ENCODE measurements at regions not wholly inside any gene's neighbourhood (a gene's known extent, or its start where the extent isn't known, plus 50 kb on each side); places are given as distances from the start of the nearest gene placed in this dataset.
"Not testable (repeated sequence)": the region's sequence is repeated elsewhere in the genome, so short reads cannot be mapped to it uniquely, and the experiment has no call there.

- H3K9me2 ChIP-seq (ENCODE audit: low read depth, low read length): no peaks in the 10 kb centered on the region
- TF ChIP-seq, protein P1, sequence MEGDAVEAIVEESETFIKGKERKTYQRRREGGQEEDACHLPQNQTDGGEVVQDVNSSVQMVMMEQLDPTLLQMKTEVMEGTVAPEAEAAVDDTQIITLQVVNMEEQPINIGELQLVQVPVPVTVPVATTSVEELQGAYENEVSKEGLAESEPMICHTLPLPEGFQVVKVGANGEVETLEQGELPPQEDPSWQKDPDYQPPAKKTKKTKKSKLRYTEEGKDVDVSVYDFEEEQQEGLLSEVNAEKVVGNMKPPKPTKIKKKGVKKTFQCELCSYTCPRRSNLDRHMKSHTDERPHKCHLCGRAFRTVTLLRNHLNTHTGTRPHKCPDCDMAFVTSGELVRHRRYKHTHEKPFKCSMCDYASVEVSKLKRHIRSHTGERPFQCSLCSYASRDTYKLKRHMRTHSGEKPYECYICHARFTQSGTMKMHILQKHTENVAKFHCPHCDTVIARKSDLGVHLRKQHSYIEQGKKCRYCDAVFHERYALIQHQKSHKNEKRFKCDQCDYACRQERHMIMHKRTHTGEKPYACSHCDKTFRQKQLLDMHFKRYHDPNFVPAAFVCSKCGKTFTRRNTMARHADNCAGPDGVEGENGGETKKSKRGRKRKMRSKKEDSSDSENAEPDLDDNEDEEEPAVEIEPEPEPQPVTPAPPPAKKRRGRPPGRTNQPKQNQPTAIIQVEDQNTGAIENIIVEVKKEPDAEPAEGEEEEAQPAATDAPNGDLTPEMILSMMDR (IDR thresholded peaks at IDR 0.05; ENCODE audit: low read length): no peak
- TF ChIP-seq EZH2 (IDR thresholded peaks at IDR 0.05; ENCODE audit: borderline replicate concordance, low read length): no peak
- no peak overlapping the region for H3K9ac ChIP-seq (ENCODE audit: low read length)
- H3K27ac ChIP-seq (ENCODE audit: low read depth, low read length, poor library complexity, severe bottlenecking): no peak overlapping the region
- H3K4me2 ChIP-seq (ENCODE audit: low read length): no peak overlapping the region
- no peak overlapping the region for H2AFZ ChIP-seq (ENCODE audit: low read length)
- no peaks in the 10 kb centered on the region for H3K4me1 ChIP-seq (ENCODE audit: insufficient read depth, low read length, severe bottlenecking)
- no peaks in the 10 kb centered on the region for H3K36me3 ChIP-seq (ENCODE audit: insufficient read depth, low read length)
- H4K20me1 ChIP-seq (ENCODE audit: insufficient read depth, low read length): no peaks in the 10 kb centered on the region
- H3K4me3 ChIP-seq (ENCODE audit: low read depth, low read length, poor library complexity, severe bottlenecking): no peak overlapping the region
- H3K79me2 ChIP-seq (ENCODE audit: insufficient read depth, low read length): no peaks in the 10 kb centered on the region
- no peaks in the 10 kb centered on the region for H3K9me3 ChIP-seq (ENCODE audit: low read length)
- H3F3A ChIP-seq (ENCODE audit: insufficient read depth, low read length): no peaks in the 10 kb centered on the region
- no peaks in the 10 kb centered on the region for H3K27me3 ChIP-seq (ENCODE audit: insufficient read depth, low read length)
Observed at GRCh38 chr13:97885641-97886040, 67.8 kb upstream of the IPO5 start.

DNA sequence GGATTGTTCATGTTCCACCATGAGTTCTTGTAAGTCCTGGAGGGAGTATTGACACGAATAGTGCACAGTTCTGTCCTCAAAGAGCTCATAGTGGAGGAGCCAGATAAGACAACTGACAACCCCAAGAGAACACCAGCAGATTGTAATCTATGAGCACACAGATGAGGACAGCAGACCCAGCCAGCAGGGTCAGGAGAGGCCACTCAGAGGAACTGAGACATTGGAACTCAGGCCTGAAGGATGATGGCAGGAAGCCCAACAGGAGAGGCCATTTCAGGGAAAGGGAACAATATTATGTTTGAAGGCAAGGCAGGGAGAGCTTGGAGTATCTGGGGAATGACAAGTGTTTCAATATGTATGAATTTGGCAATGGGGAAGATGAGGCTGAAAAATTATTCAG, 63.7 kb upstream of the IPO5 start:
- Histone ChIP-seq H3K27me3 (ENCODE audit: insufficient read depth, low read length) (no peaks in the 10 kb centered on the region), H3K4me2 (ENCODE audit: low read length) (no peak overlapping the region), H3K4me1 (ENCODE audit: insufficient read depth, low read length, severe bottlenecking) (no peaks in the 10 kb centered on the region), H4K20me1 (ENCODE audit: insufficient read depth, low read length) (no peaks in the 10 kb centered on the region), H3K79me2 (ENCODE audit: insufficient read depth, low read length) (no peaks in the 10 kb centered on the region), H2AFZ (ENCODE audit: low read length) (no peak overlapping the region), H3K9me3 (ENCODE audit: low read length) (peaks cover 3% of the 10 kb centered on the region; the same call in 1 of the 2 replicates), H3K4me3 (ENCODE audit: low read depth, low read length, poor library complexity, severe bottlenecking) (no peak overlapping the region), H3F3A (ENCODE audit: insufficient read depth, low read length) (no peaks in the 10 kb centered on the region), H3K27ac (ENCODE audit: low read depth, low read length, poor library complexity, severe bottlenecking) (no peak overlapping the region), H3K36me3 (ENCODE audit: insufficient read depth, low read length) (no peaks in the 10 kb centered on the region), H3K9ac (ENCODE audit: low read length) (no peak overlapping the region), H3K9me2 (ENCODE audit: low read depth, low read length) (no peaks in the 10 kb centered on the region)
- no peak for TF ChIP-seq EZH2 (IDR thresholded peaks at IDR 0.05; ENCODE audit: borderline replicate concordance, low read length)
- TF ChIP-seq, protein P1 (IDR thresholded peaks at IDR 0.05; ENCODE audit: low read length): no peak

DNA sequence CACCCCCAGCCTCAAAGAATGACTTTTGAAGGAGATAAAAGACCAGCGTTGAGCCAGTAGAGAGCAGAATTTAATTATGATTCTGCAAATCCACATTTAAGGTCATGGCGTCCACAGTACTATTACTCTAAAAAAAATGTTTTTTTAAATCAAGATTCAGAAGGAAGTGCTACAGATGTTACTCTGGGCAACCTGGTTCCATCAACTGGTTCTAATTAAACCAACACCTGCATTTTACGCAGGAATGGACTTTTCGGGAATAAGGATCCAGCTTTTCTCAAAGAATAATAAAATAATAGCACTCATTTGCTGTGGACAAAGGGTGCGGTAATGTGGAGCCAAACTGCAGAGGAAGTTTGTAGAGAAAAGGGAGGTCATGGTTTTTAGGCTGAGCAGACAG, 62.9 kb upstream of the IPO5 start:
- Histone ChIP-seq H3K36me3 (ENCODE audit: insufficient read depth, low read length) (no peaks in the 10 kb centered on the region), H3K4me2 (ENCODE audit: low read length) (no peak overlapping the region), H3K9me3 (ENCODE audit: low read length) (peaks cover 3% of the 10 kb centered on the region; the same call in 1 of the 2 replicates), H2AFZ (ENCODE audit: low read length) (no peak overlapping the region), H3K9ac (ENCODE audit: low read length) (no peak overlapping the region), H3F3A (ENCODE audit: insufficient read depth, low read length) (no peaks in the 10 kb centered on the region), H4K20me1 (ENCODE audit: insufficient read depth, low read length) (no peaks in the 10 kb centered on the region), H3K79me2 (ENCODE audit: insufficient read depth, low read length) (no peaks in the 10 kb centered on the region), H3K4me1 (ENCODE audit: insufficient read depth, low read length, severe bottlenecking) (no peaks in the 10 kb centered on the region), H3K4me3 (ENCODE audit: low read depth, low read length, poor library complexity, severe bottlenecking) (no peak overlapping the region), H3K27ac (ENCODE audit: low read depth, low read length, poor library complexity, severe bottlenecking) (no peak overlapping the region), H3K9me2 (ENCODE audit: low read depth, low read length) (no peaks in the 10 kb centered on the region), H3K27me3 (ENCODE audit: insufficient read depth, low read length) (no peaks in the 10 kb centered on the region)
- TF ChIP-seq EZH2 (IDR thresholded peaks at IDR 0.05; ENCODE audit: borderline replicate concordance, low read length): no peak
- TF ChIP-seq, protein P1 (IDR thresholded peaks at IDR 0.05; ENCODE audit: low read length): no peak

DNA sequence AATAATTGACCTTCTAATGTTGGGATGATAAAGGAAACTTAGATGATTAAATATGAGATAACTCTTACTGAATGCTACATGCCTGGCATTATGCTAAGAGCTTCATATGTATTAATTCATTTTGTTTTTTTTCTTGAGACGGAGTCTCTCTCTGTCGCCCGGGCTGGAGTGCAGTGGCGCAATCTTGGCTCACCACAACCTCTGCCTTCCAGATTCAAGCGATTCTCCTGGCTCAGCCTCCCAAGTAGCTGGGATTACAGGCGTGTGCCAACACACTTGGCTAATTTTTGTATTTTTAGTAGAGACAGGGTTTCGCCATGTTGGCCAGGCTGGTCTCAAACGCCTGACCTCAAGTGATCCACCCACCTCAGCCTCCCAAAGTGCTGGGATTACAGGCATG, 61.5 kb upstream of the IPO5 start:
- not testable (repeated sequence) for H3F3A ChIP-seq (ENCODE audit: insufficient read depth, low read length); H3K9me3 ChIP-seq (ENCODE audit: low read length); H3K4me3 ChIP-seq (ENCODE audit: low read depth, low read length, poor library complexity, severe bottlenecking); H3K27me3 ChIP-seq (ENCODE audit: insufficient read depth, low read length); H3K27ac ChIP-seq (ENCODE audit: low read depth, low read length, poor library complexity, severe bottlenecking); H2AFZ ChIP-seq (ENCODE audit: low read length); H3K4me1 ChIP-seq (ENCODE audit: insufficient read depth, low read length, severe bottlenecking); H4K20me1 ChIP-seq (ENCODE audit: insufficient read depth, low read length); H3K9me2 ChIP-seq (ENCODE audit: low read depth, low read length); H3K79me2 ChIP-seq (ENCODE audit: insufficient read depth, low read length); H3K4me2 ChIP-seq (ENCODE audit: low read length); H3K9ac ChIP-seq (ENCODE audit: low read length); H3K36me3 ChIP-seq (ENCODE audit: insufficient read depth, low read length)

Data from OCI-LY1 (cell line).